DND-41 (cell line): ENCODE measurements at regions not wholly inside any gene's neighbourhood (a gene's known extent, or its start where the extent isn't known, plus 50 kb on each side); places are given as distances from the start of the nearest gene placed in this dataset.

Source experiments
- ATAC-seq: fragments of 200-7000 bp; cut with Tn5 transposase; 3 replicates; pipeline ENCODE4 v1.9.1; 2021; ENCODE audit warnings: low read depth; ENCODE audit not compliant: insufficient read depth
- DNase-seq: peaks from one replicate; pipeline ENCODE4 v3.0.0-alpha.2; 2020
- H2AFZ ChIP-seq: 2 replicates; pipeline ENCODE4 v1.6.0; 2012; ENCODE audit warnings: low read depth, low read length
- H3K27ac ChIP-seq: 2 replicates; pipeline ENCODE4 v1.5.1; 2012; ENCODE audit warnings: low read length, inconsistent platforms
- H3K27me3 ChIP-seq: fragments of 200-600 bp; sonication (generic); 2 replicates; pipeline ENCODE4 v1.6.0; 2012; ENCODE audit warnings: low read length, mild to moderate bottlenecking, inconsistent platforms; ENCODE audit not compliant: insufficient read depth, poor library complexity
- H3K36me3 ChIP-seq: 2 replicates; pipeline ENCODE4 v1.5.1; 2012; ENCODE audit warnings: low read length, inconsistent platforms; ENCODE audit not compliant: insufficient read depth
- H3K4me1 ChIP-seq: 2 replicates; pipeline ENCODE4 v1.5.1; 2012; ENCODE audit warnings: mild to moderate bottlenecking, low read length; ENCODE audit not compliant: insufficient read depth
- H3K4me2 ChIP-seq: 2 replicates; pipeline ENCODE4 v1.6.0; 2012; ENCODE audit warnings: mild to moderate bottlenecking, moderate library complexity, low read length, inconsistent platforms; ENCODE audit not compliant: insufficient read depth
- H3K4me3 ChIP-seq, 2 experiments: fragments of 200-600 bp in 1 of 2; shearing (Covaris generic) in 1 of 2; 2 replicates each; pipeline ENCODE4 v1.5.1; 2012 to 2016; ENCODE audit warnings: inconsistent platforms in 2 of 2, low read length in 2 of 2, mild to moderate bottlenecking in 2 of 2, low read depth in 1 of 2, moderate library complexity in 1 of 2
- H3K79me2 ChIP-seq: 2 replicates; pipeline ENCODE4 v1.6.0; 2012; ENCODE audit warnings: low read length, inconsistent platforms; ENCODE audit not compliant: insufficient read depth
- H3K9ac ChIP-seq: 2 replicates; pipeline ENCODE4 v1.6.0; 2012; ENCODE audit warnings: low read depth, mild to moderate bottlenecking, inconsistent platforms, low read length, moderate library complexity
- H3K9me3 ChIP-seq: 2 replicates; pipeline ENCODE4 v1.5.1; 2012; ENCODE audit warnings: low read length, moderate library complexity, mild to moderate bottlenecking, inconsistent platforms; ENCODE audit not compliant: insufficient read depth, severe bottlenecking
- H4K20me1 ChIP-seq: 2 replicates; pipeline ENCODE4 v1.6.0; 2012; ENCODE audit warnings: low read length; ENCODE audit not compliant: insufficient read depth
- EZH2 ChIP-seq: IDR thresholded peaks from 3 replicates; pipeline ENCODE4 v1.6.1; 2012; ENCODE audit warnings: borderline replicate concordance, low read depth, mild to moderate bottlenecking, moderate library complexity, low read length, inconsistent platforms; ENCODE audit not compliant: severe bottlenecking
- TF ChIP-seq, protein P1 (sequence below): IDR thresholded peaks from 2 replicates; pipeline ENCODE4 v1.5.1; 2012; ENCODE audit warnings: borderline replicate concordance, low read length, moderate library complexity, mild to moderate bottlenecking; ENCODE audit not compliant: poor library complexity, severe bottlenecking; ENCODE audit errors: extremely low read depth

DNA sequence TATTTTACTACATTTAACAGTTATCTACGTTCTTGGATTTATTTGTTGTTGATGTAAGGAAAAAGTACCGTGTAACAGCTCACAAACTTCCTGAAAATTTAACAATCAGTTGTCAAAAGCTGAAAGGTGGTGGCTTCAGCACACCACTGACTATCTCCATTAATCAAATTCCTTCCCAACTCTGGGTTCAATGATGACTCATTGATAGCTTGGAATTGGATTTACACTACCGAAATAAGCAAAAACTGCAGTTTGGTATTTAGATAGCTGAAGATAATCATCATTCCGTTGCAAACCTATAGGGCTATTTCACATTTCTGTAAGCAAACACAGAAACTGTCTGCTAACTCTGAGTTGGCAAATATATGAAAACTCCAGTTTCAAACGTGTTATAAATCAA is 322.3 kb upstream of the TFPI start:
- no peak for ATAC-seq
- no peaks in the 10 kb centered on the region for H3K4me1 ChIP-seq
- H3K27ac ChIP-seq: no peak overlapping the region

DNA sequence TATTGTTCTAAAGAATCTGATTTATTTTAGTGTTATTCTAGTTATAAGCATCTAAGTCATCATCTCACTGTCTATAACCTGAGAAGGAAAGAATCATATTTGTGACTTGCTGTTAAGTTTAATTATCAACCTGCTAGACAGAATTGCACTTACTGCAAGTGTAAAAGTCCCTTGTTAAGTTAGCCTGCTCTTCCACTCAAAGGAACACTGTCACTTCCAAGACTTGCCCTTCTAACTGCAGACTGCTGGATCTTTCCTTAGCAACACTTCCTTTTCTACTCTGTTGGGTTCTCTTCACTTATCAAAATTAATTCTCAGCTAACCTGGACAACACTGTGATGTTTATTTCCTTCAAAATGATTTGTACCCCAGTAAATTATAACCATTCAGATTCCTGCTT is 323.2 kb upstream of the TFPI start:
- H4K20me1 ChIP-seq: no peaks in the 10 kb centered on the region

More for the DNA sequence above, 322.3 kb upstream of the TFPI start:
- H3K9ac ChIP-seq: no peak overlapping the region
- H2AFZ ChIP-seq: no peak overlapping the region
- no peaks in the 10 kb centered on the region for H3K9me3 ChIP-seq
- H3K36me3 ChIP-seq: no peaks in the 10 kb centered on the region
- no peak overlapping the region for H3K4me2 ChIP-seq
- H3K4me3 ChIP-seq: no peak overlapping the region
- H3K27me3 ChIP-seq: no peaks in the 10 kb centered on the region
- no peak for DNase-seq
- TF ChIP-seq, protein P1, sequence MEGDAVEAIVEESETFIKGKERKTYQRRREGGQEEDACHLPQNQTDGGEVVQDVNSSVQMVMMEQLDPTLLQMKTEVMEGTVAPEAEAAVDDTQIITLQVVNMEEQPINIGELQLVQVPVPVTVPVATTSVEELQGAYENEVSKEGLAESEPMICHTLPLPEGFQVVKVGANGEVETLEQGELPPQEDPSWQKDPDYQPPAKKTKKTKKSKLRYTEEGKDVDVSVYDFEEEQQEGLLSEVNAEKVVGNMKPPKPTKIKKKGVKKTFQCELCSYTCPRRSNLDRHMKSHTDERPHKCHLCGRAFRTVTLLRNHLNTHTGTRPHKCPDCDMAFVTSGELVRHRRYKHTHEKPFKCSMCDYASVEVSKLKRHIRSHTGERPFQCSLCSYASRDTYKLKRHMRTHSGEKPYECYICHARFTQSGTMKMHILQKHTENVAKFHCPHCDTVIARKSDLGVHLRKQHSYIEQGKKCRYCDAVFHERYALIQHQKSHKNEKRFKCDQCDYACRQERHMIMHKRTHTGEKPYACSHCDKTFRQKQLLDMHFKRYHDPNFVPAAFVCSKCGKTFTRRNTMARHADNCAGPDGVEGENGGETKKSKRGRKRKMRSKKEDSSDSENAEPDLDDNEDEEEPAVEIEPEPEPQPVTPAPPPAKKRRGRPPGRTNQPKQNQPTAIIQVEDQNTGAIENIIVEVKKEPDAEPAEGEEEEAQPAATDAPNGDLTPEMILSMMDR: no peak
- no peak for TF ChIP-seq EZH2
- H4K20me1 ChIP-seq: no peaks in the 10 kb centered on the region
- no peaks in the 10 kb centered on the region for H3K79me2 ChIP-seq

DNA sequence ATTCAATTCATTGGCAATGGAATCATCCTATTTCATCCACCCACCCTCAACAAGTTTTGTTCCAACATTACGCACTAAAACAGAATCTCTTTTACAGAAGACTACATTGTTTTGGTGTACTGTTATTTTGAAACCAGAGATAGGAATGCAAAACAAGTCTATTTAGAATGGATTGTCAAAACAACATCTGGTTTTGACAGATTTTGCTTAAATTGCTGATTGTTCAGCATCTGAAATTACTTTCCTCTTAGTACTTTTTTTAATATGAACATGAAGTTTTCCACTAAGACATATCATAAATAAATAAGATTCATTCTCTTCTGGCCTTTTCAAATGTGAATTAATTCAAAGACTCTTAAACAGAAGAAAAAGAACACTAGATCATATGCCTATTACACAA is 323.9 kb upstream of the TFPI start:
- DNase-seq (no peak), ATAC-seq (no peak)
- no peak overlapping the region for H3K4me2 ChIP-seq
- H3K27me3 ChIP-seq: no peaks in the 10 kb centered on the region
- H3K36me3 ChIP-seq: no peaks in the 10 kb centered on the region
- TF ChIP-seq, protein P1: no peak
- TF ChIP-seq EZH2: no peak
- H3K27ac ChIP-seq: no peak overlapping the region
- no peaks in the 10 kb centered on the region for H4K20me1 ChIP-seq
- no peaks in the 10 kb centered on the region for H3K9me3 ChIP-seq
- H3K79me2 ChIP-seq: no peaks in the 10 kb centered on the region
- H3K4me3 ChIP-seq: no peak overlapping the region
- no peak overlapping the region for H2AFZ ChIP-seq
- no peaks in the 10 kb centered on the region for H3K4me1 ChIP-seq
- H3K9ac ChIP-seq: no peak overlapping the region

More for the DNA sequence above, 323.2 kb upstream of the TFPI start:
- no peak for TF ChIP-seq EZH2
- TF ChIP-seq, protein P1: no peak
- no peak overlapping the region for H3K4me2 ChIP-seq
- ATAC-seq (no peak), DNase-seq (no peak)
- no peaks in the 10 kb centered on the region for H3K36me3 ChIP-seq
- no peak overlapping the region for H2AFZ ChIP-seq
- no peak overlapping the region for H3K4me3 ChIP-seq
- H3K27me3 ChIP-seq: no peaks in the 10 kb centered on the region
- H3K4me1 ChIP-seq: no peaks in the 10 kb centered on the region
- no peak overlapping the region for H3K27ac ChIP-seq
- no peaks in the 10 kb centered on the region for H3K9me3 ChIP-seq
- H3K9ac ChIP-seq: no peak overlapping the region
- no peaks in the 10 kb centered on the region for H3K79me2 ChIP-seq

DNA sequence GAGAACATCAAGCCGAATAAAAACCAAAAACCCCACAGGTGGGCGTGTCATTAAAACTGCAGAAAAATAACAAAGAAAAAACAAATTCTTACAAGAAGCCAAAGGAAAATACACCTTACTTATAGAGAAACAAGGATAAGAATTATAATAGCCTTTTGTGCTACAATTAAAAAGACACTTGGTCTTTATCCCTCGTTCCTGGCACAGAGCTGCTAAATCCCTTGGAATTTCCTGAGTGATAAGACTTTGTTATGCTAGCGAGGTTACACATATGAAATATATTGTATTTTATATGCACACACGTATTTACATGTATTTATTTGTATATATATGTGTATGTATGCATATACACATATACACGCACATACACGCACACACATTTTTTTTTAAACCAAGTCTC is 325.3 kb upstream of the TFPI start:
- H2AFZ ChIP-seq: no peak overlapping the region
- DNase-seq: no peak
- H3K4me2 ChIP-seq: no peak overlapping the region
- H3K4me1 ChIP-seq: no peaks in the 10 kb centered on the region
- H3K36me3 ChIP-seq: no peaks in the 10 kb centered on the region
- no peak overlapping the region for H3K4me3 ChIP-seq
- H3K9me3 ChIP-seq: no peaks in the 10 kb centered on the region
- TF ChIP-seq, protein P1: no peak
- no peak for TF ChIP-seq EZH2
- H3K27me3 ChIP-seq: no peaks in the 10 kb centered on the region
- ATAC-seq: no peak
- no peak overlapping the region for H3K9ac ChIP-seq
- no peak overlapping the region for H3K27ac ChIP-seq
- no peaks in the 10 kb centered on the region for H3K79me2 ChIP-seq
- H4K20me1 ChIP-seq: no peaks in the 10 kb centered on the region
